ENCODE measurements at regions not wholly inside any gene's neighbourhood (a gene's known extent, or its start where the extent isn't known, plus 50 kb on each side); places are given as distances from the start of the nearest gene placed in this dataset.

DNA sequence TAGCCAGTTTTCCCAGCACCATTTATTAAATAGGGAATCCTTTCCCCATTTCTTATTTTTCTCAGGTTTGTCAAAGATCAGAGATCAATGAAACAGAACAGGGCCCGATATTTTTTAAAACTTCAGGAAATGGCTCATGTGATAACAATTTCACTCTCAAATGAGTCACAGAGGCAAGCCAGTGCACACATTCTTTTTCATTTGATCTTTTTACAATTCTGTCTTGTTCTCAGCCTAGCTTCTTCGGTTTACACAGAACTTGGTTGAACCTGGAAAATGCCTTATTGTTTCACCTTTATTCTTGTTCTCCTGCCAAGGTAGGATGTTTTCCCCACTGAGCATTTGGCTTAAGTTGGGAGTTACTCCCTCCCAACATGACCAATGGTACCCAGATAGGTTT is 258.9 kb downstream of the COL12A1 start:
- TF ChIP-seq CTCF (IDR thresholded peaks at IDR 0.05), result no peak
- TF ChIP-seq POLR2A (IDR thresholded peaks at IDR 0.05), result no peak

Data from uterus (tissue), 2 donors.